Ramos (cell line): ENCODE measurements at regions not wholly inside any gene's neighbourhood (a gene's known extent, or its start where the extent isn't known, plus 50 kb on each side); places are given as distances from the start of the nearest gene placed in this dataset.

ENCODE experiments used
- in situ Hi-C: fragments of 300-500 bp; cut with MboI; formaldehyde crosslinking; loops from one replicate; pipeline ENCODE4 v1.14.3; 2022; ENCODE audit warnings: low sequenced_read_pairs; ENCODE audit not compliant: unreplicated experiment

DNA sequence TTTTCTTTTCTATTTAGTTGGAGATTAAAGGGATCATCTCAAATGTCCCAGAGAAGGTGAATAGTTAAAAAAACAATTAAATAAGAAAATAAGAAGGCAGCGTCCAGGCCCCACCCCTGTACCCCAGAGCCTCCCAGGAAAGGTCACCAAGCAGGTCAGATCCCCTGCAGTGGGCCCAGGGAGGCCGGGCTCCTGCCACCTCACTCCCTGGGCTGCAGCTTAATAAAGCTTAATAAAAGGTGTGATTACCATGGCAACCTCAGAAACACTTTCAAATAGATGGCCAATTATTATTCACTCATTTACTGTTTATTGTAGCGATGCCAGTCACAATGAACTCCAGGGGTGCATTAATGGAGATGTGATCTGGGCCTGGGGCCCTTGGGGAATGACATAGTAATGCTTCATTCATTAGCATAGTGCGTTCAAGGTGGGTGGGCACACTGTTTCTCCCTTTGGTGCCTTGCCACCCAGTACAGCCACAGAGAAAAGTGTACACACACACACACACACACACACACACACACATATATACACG lies 386.2 kb downstream of the CADM1 start:
- in situ Hi-C loops: no loop called here

DNA sequence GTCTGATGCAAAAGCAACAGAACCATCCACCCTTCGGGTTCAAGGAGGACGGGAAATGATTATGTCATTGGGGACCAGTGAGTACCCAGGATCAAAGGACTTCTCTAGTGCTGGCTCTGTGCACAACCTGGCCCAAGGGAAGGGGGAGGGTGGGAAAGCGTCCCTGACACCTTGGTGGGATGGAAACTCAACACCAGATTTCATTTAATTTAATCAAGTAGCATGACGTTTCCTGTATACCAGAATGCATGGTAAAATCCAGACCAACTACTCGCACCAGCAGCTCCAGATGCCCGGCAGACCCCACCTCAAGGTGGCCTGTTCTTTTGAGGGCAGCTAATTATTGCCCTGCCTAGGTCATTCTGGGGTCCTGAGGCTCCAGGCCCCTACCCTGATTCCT lies 385.1 kb downstream of the CADM1 start:
- in situ Hi-C loops: no loop called here
